HG03565 (cell line): ENCODE measurements at regions not wholly inside any gene's neighbourhood (a gene's known extent, or its start where the extent isn't known, plus 50 kb on each side); places are given as distances from the start of the nearest gene placed in this dataset.

ENCODE experiments used
- ATAC-seq: cut with Tn5 transposase; IDR thresholded peaks from one replicate; pipeline ENCODE4 v1.9.1; 2021; ENCODE audit warnings: mild to moderate bottlenecking, moderate library complexity; ENCODE audit not compliant: unreplicated experiment

GRCh38 chr4:22129454-22130029 lies 181.0 kb upstream of the KCNIP4 start:
- no peak for ATAC-seq

- no peak for ATAC-seq
These were observed 173.5 kb upstream of the KCNIP4 start for GRCh38 chr4:22122062-22122461.

- no peak for ATAC-seq
These were observed 166.7 kb upstream of the KCNIP4 start for GRCh38 chr4:22115262-22115661.

DNA sequence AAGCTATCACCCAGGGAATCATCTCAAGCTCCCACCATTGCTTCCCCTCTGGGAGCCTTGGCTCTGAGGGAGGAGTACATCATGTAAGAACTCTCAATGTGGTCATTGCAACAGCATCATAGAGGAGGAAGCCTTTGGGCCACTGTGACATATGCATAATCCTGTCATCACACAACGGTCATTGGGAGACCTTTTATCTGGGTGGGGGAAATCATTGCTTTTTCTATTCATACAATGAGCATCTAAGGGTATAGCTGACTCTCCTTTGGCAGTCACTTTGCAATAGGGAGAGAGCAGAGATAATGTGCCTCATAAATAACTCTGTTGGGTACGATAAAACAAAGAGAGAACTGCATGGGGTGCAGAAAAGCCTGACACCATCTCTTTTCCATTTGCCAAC lies 155.2 kb upstream of the KCNIP4 start:
- ATAC-seq = no peak

GRCh38 chr4:22099896-22100295 lies 151.3 kb upstream of the KCNIP4 start:
- ATAC-seq = no peak

GRCh38 chr4:22097596-22097995 lies 149.0 kb upstream of the KCNIP4 start:
- no peak for ATAC-seq

GRCh38 chr4:22094217-22094616 lies 145.6 kb upstream of the KCNIP4 start:
- ATAC-seq = no peak

DNA sequence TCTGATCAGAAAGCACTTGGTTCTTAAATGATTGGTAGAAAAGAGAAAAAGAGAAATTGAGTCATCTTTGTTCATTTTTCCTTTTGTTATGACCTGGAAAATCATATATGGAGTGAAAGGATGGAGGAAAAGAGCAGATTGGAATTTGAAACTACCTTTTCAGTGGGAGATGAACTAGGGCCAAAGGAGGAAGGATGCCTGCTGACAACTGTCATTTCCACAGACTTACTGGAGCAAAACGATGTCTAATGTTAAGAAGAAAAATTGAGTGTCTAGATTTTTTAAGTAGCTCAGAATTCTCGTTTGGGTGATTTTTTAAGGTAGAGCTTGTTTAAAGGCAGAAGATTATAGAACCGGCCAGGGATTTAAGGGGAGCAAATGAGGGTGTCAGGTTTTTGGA lies 144.6 kb upstream of the KCNIP4 start:
- ATAC-seq = no peak

DNA sequence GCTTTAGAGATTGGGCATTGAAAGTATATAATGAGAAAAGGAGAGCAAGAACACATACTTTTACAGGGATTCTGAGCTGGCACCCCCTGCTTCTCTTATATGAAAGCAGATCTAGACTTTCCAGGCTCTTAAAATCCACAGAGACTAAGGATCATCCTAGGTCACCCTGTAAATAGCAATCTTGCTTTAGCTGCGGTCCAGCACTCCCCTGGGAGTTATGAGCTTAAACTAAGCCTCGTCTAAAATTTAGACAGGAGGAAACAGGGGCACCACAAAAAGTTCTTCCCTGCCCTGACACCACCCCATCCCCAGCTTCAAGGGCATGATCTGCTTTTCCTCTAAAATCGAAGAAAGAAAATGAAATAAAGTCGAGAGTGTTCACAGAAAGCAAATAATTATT lies 143.3 kb upstream of the KCNIP4 start:
- no peak for ATAC-seq

DNA sequence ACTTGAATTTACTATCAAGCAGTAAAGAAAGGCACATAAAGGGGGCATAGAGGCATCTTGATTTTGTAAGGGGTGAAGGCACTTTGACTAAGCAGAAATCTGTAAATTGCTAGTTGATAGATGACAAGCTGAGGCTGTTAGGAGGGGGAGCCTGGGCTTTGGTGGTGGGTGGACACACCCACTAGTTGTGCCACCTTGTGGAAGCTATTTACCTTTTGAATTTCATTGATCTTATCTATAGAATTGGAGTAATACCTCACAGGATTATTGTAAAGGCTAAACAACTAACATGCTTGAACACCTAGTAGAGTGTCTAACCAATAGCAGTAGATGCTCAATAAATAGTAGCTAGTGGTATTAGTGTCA lies 142.8 kb upstream of the KCNIP4 start:
- ATAC-seq = no peak

GRCh38 chr4:22090661-22091351 lies 142.2 kb upstream of the KCNIP4 start:
- ATAC-seq = no peak

DNA sequence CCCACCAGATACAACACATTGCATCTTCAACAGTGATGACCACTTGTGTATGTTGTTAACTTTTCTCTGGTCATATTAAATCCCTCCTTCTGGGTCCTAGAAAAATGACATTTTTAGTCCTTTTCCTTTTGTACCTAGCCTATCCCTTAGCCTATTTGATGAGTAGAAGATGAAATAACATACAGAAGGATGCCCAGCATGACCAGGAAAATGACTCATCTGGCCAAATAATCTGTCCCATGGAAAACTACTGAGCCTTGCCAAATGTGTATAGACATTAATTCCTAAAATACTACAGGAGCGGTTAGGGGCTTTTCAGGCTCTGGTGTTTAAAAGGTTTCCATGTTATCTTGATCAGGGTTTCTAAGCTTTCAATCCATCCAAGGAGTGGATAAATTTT lies 129.0 kb upstream of the KCNIP4 start:
- ATAC-seq = no peak

DNA sequence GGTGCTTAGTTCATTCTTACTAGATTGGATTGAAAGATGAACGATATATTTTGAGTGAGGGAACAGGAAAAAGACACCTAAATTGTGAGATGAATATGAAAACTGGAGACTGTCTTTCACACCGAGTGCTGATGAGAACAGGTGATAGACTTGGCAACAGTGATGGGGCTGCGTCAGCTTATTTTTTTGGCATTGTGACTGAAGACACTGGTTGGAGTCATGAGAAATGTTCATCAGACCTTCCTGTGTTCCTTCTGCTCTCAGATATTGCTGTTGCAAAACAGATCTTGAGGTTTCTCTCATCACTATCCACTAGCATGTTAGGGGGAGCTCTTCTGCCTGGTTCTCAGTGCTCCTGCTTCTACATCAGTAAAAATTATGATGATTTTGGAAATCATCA lies 124.2 kb upstream of the KCNIP4 start:
- no peak for ATAC-seq

- no peak for ATAC-seq
These were observed 123.7 kb upstream of the KCNIP4 start for GRCh38 chr4:22072240-22072639.

DNA sequence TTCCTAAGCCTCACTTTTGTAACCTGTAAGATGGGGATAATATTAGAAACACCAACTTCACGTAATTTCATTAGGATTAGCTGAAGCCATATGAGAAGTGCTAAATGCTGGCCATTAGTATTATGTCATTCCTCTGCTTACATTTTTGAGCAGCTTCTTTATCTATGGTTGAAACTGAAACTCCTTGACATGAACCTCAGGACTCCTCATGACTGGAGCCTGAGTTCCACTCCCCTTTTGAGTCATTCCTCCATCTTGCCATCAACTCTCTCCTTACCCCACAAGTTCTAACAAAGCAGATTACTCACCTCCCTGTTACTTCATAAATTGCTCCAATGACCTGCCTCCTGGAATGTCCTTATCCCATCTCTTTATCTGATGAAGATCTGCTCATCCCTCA lies 123.2 kb upstream of the KCNIP4 start:
- ATAC-seq = peak; percentile 96

- ATAC-seq = no peak
These were observed 121.7 kb upstream of the KCNIP4 start for GRCh38 chr4:22070256-22070655.

GRCh38 chr4:22063613-22064012 lies 115.0 kb upstream of the KCNIP4 start:
- no peak for ATAC-seq

DNA sequence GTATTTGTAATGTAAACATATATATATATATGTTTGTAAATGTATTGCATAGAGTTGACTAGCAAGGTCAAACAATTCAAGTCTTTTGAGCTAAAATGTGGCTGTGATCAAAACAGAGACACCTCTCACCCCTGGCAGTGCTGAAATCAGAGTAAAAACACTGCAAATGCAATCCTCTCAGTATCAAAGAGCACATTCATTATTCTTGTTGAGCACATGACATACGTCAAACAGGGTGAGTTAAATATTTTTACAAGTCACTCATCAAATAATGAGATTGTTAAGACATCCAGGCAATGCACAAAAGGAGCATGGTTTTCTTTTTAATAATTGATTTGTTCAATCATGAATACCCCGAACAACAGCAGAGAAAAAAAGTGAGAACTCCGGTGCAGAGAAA lies 114.1 kb upstream of the KCNIP4 start:
- no peak for ATAC-seq

- no peak for ATAC-seq
These were observed 107.4 kb upstream of the KCNIP4 start for GRCh38 chr4:22055954-22056353.

DNA sequence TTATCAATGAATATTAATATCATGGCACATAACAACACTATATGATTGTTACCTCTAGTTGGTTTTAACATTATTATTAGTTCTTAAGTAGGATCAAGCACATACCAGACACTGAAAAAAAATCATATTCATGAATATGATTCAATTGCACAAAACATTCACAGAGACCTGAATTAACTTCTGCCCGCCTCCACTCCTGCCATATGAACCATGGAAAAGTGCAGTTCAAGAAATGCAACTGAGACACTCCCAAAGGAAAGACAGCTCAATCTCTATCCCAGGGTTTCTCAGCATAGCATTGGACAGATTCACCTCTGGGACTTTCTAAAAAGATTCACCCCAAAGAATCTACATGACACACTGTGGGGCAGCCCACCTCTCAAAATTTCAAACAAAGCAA lies 103.5 kb upstream of the KCNIP4 start:
- ATAC-seq = no peak

- no peak for ATAC-seq
These were observed 99.8 kb upstream of the KCNIP4 start for GRCh38 chr4:22048323-22048722.

DNA sequence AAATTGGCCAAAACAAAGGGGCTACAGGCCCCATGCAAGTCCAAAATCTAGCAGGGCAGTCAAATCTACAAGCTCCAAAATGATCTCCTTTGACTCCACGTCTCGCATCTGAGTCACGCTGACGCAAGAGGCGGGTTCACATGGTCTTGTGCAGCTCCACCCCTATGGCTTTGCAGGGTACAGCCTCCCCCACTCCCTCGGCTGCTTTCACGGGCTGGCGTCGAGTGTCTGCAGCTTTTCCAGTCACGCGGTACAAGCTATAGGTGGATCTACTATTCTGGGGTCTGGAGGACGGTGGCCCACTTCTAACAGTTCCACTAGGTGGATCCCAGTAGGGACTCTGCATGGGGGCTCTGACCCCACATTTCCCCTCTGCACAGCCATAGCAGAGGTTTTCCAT lies 99.2 kb upstream of the KCNIP4 start:
- ATAC-seq = no peak

DNA sequence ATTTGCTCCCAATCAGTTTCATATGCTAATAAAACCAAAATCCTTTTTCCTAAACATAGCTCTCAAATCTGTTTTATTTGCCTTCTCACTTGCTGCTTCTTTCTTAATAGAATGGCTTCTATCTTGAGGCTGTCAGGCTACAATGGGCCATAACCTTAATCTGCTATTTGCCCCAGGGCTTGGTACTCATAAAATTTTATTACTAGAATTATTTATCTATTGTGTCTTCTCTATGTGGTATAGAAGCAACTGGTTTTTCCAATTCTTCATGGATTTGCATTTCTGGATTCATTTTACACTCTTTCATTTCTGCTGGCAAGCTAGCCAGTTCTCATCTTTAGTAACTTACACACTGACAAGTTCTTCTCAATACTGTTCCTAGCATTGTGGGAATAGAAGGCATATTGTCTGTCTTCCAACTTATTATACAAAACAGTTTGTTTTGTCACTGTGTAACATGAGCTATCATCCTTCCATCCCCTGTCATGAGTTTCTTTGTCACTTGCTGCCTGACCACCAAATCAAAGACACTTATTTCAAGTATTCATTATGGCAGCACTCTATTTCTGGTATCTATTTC lies 96.6 kb upstream of the KCNIP4 start:
- ATAC-seq = no peak
